H1 (cell line): ENCODE measurements at regions not wholly inside any gene's neighbourhood (a gene's known extent, or its start where the extent isn't known, plus 50 kb on each side); places are given as distances from the start of the nearest gene placed in this dataset.

Experiments
- CTCF ChIA-PET: fragments of 300-600 bp; sonication (Branson Sonifier 250); formaldehyde crosslinking; loops from one replicate; lab custom pipeline; 2021; ENCODE audit not compliant: partially characterized antibody; lab: Charles Lee
- POLR2A ChIA-PET: fragments of 300-600 bp; sonication (Branson Sonifier 250); formaldehyde crosslinking; loops from one replicate; lab custom pipeline; 2021; ENCODE audit warnings: inconsistent platforms; ENCODE audit not compliant: partially characterized antibody; lab: Charles Lee
- DNase-seq, 2 experiments: peaks; one replicate each; pipeline versions ENCODE4 v3.0.0 to v3.0.0-alpha.2; 2010 to 2022; ENCODE audit warnings: low spot score in 2 of 2, low read depth in 1 of 2, mixed read lengths in 1 of 2
- FAIRE-seq: peaks from 2 replicates; lab custom pipeline; 2011; peaks lifted over from hg19 to GRCh38; lab: Jason Lieb, UNC
- H2AFZ ChIP-seq: 2 replicates; pipeline ENCODE4 v1.8.1; 2012; ENCODE audit warnings: low read length, inconsistent platforms
- H2AK5ac ChIP-seq: 2 replicates; pipeline ENCODE4 v1.6.1; 2013; ENCODE audit warnings: low read depth, low read length
- H2BK120ac ChIP-seq: replicated peaks from 2 replicates; pipeline ENCODE3; 2013; ENCODE audit warnings: low read depth, low read length, inconsistent platforms
- H2BK12ac ChIP-seq: 2 replicates; pipeline ENCODE4 v1.6.1; 2013; ENCODE audit warnings: low read depth, low read length
- H2BK15ac ChIP-seq: 2 replicates; pipeline ENCODE4 v1.6.1; 2013; ENCODE audit warnings: low read length
- H2BK20ac ChIP-seq: 2 replicates; pipeline ENCODE4 v1.6.1; 2013; ENCODE audit warnings: low read length
- H2BK5ac ChIP-seq: 2 replicates; pipeline ENCODE4 v1.6.1; 2013; ENCODE audit warnings: low read depth, low read length
- H3K14ac ChIP-seq: 2 replicates; pipeline ENCODE4 v1.6.1; 2013; ENCODE audit warnings: inconsistent platforms; ENCODE audit not compliant: insufficient read length
- H3K18ac ChIP-seq: 2 replicates; pipeline ENCODE4 v1.6.1; 2013; ENCODE audit warnings: low read length; ENCODE audit errors: extremely low read depth
- H3K23ac ChIP-seq: 2 replicates; pipeline ENCODE4 v1.6.1; 2013; ENCODE audit warnings: inconsistent platforms; ENCODE audit not compliant: insufficient read length
- H3K23me2 ChIP-seq: 2 replicates; pipeline ENCODE4 v1.6.1; 2013; ENCODE audit warnings: low read depth, low read length
- H3K27ac ChIP-seq: 2 replicates; pipeline ENCODE4 v1.6.1; 2011; ENCODE audit warnings: low read depth, low read length, inconsistent platforms
- H3K27me3 ChIP-seq, 4 experiments: replicated peaks in 1 of 4; 1 replicate in 1 of 4; 2 replicates in 3 of 4; pipeline versions ENCODE4 v1.6.1 to v1.8.1; 2011 to 2013; ENCODE audit warnings: low read length in 3 of 4, mild to moderate bottlenecking in 3 of 4, inconsistent platforms in 2 of 4, mixed read lengths in 2 of 4, moderate library complexity in 1 of 4; ENCODE audit not compliant: control insufficient read depth in 3 of 4, insufficient read depth in 3 of 4; ENCODE audit errors: extremely low read depth in 1 of 4
- H3K36me3 ChIP-seq, 4 experiments: 2 replicates each; pipeline versions ENCODE4 v1.6.1 to v1.8.1; 2011 to 2013; ENCODE audit warnings: mild to moderate bottlenecking in 4 of 4, low read length in 3 of 4, moderate library complexity in 2 of 4, control low read depth in 1 of 4, inconsistent platforms in 1 of 4; ENCODE audit not compliant: insufficient read depth in 4 of 4, control insufficient read depth in 2 of 4
- H3K4ac ChIP-seq: replicated peaks from 2 replicates; pipeline ENCODE3; 2013; ENCODE audit warnings: low read length, low read depth, mixed read lengths, inconsistent platforms; ENCODE audit not compliant: insufficient read length
- H3K4me1 ChIP-seq, 4 experiments: replicated peaks in 1 of 4; 1 replicate in 1 of 4; 2 replicates in 3 of 4; pipeline versions ENCODE4 v1.6.1 to v1.8.1; 2011 to 2013; ENCODE audit warnings: low read length in 3 of 4, inconsistent platforms in 2 of 4, mixed read lengths in 1 of 4; ENCODE audit not compliant: insufficient read depth in 4 of 4, control insufficient read depth in 3 of 4
- H3K4me2 ChIP-seq, 2 experiments: 2 replicates each; pipeline versions ENCODE4 v1.6.1 to v1.8.1; 2011 to 2013; ENCODE audit warnings: low read depth in 2 of 2, low read length in 2 of 2, control low read depth in 1 of 2, inconsistent platforms in 1 of 2, mild to moderate bottlenecking in 1 of 2; ENCODE audit not compliant: insufficient read depth in 1 of 2
- H3K4me3 ChIP-seq, 4 experiments: fragments of 200-600, 300-600 bp in 1 of 4; sonication (generic), shearing (Covaris generic), sonication (Bioruptor Twin) in 1 of 4; 2 replicates each; pipeline versions ENCODE4 v1.5.1 to v1.8.1; 2011 to 2016; ENCODE audit warnings: low read length in 4 of 4, low read depth in 3 of 4, control low read depth in 2 of 4, inconsistent platforms in 2 of 4, mild to moderate bottlenecking in 2 of 4, mixed read lengths in 1 of 4, moderate library complexity in 1 of 4; ENCODE audit not compliant: insufficient read depth in 2 of 4; ENCODE audit errors: extremely low read depth in 1 of 4
- H3K56ac ChIP-seq: replicated peaks from 2 replicates; pipeline ENCODE3; 2013; ENCODE audit warnings: low read depth, mild to moderate bottlenecking, mixed read lengths, low read length, inconsistent platforms; ENCODE audit not compliant: insufficient read length
- H3K79me1 ChIP-seq: 2 replicates; pipeline ENCODE4 v1.6.1; 2013; ENCODE audit warnings: low read depth, low read length, control low read depth
- H3K79me2 ChIP-seq, 2 experiments: 2 replicates each; pipeline versions ENCODE4 v1.6.1 to v1.8.1; 2012 to 2013; ENCODE audit warnings: low read length in 2 of 2, mild to moderate bottlenecking in 2 of 2, inconsistent platforms in 1 of 2; ENCODE audit not compliant: insufficient read depth in 2 of 2, control insufficient read depth in 1 of 2
- H3K9ac ChIP-seq, 4 experiments: replicated peaks in 1 of 4; 1 replicate in 1 of 4; 2 replicates in 3 of 4; pipeline versions ENCODE4 v1.6.1 to v1.8.1; 2011 to 2013; ENCODE audit warnings: low read depth in 3 of 4, low read length in 3 of 4, control low read depth in 2 of 4, mild to moderate bottlenecking in 2 of 4, moderate library complexity in 2 of 4, inconsistent platforms in 1 of 4; ENCODE audit errors: extremely low read depth in 1 of 4
- H3K9me3 ChIP-seq, 2 experiments: 2 replicates each; pipeline versions ENCODE4 v1.6.1 to v1.8.1; 2012 to 2013; ENCODE audit warnings: mild to moderate bottlenecking in 2 of 2, moderate library complexity in 2 of 2, control low read depth in 1 of 2, inconsistent platforms in 1 of 2, low read depth in 1 of 2, low read length in 1 of 2, mixed read lengths in 1 of 2; ENCODE audit not compliant: insufficient read depth in 2 of 2
- H4K20me1 ChIP-seq, 2 experiments: replicated peaks in 1 of 2; 2 replicates each; pipeline versions ENCODE3 to v1.8.1; 2011 to 2013; ENCODE audit warnings: inconsistent platforms in 2 of 2, low read length in 2 of 2, mild to moderate bottlenecking in 1 of 2; ENCODE audit not compliant: insufficient read depth in 2 of 2, control insufficient read depth in 1 of 2
- H4K5ac ChIP-seq: 2 replicates; pipeline ENCODE4 v1.6.1; 2013; ENCODE audit warnings: low read length, low read depth, mixed read lengths, inconsistent platforms; ENCODE audit not compliant: insufficient read length
- H4K8ac ChIP-seq: 2 replicates; pipeline ENCODE4 v1.8.0; 2013; ENCODE audit warnings: mild to moderate bottlenecking, moderate library complexity, low read length, inconsistent platforms; ENCODE audit not compliant: insufficient read depth; ENCODE audit errors: extremely low read depth
- H4K91ac ChIP-seq: replicated peaks from 2 replicates; pipeline ENCODE3; 2013; ENCODE audit warnings: low read length, mixed read lengths, inconsistent platforms; ENCODE audit not compliant: insufficient read length
- CTBP2 ChIP-seq: IDR thresholded peaks from 2 replicates; pipeline ENCODE4 v1.7.0; 2011; ENCODE audit warnings: borderline replicate concordance, mild to moderate bottlenecking, moderate library complexity, mixed read lengths, low read length; ENCODE audit not compliant: insufficient read depth, insufficient read length
- EGR1 ChIP-seq: IDR thresholded peaks from 2 replicates; pipeline ENCODE4 v1.6.1; 2011; ENCODE audit warnings: low read depth, low read length, borderline replicate concordance
- GABPA ChIP-seq: IDR thresholded peaks from 2 replicates; pipeline ENCODE4 v1.6.1; 2011; ENCODE audit warnings: mild to moderate bottlenecking, low read length, moderate library complexity, borderline replicate concordance; ENCODE audit not compliant: insufficient read depth
- JUN ChIP-seq: IDR thresholded peaks from 2 replicates; pipeline ENCODE4 v1.6.1; 2011; ENCODE audit warnings: low read depth, mild to moderate bottlenecking, improper control_type of control experiment, low read length
- KDM5A ChIP-seq: fragments of 200-600 bp; IDR thresholded peaks from 2 replicates; pipeline ENCODE4 v1.7.1; 2012; ENCODE audit warnings: mild to moderate bottlenecking, low read length, inconsistent platforms, mixed read lengths
- MAFK ChIP-seq: IDR thresholded peaks from 2 replicates; pipeline ENCODE4 v1.6.1; 2012; ENCODE audit warnings: low read depth, mild to moderate bottlenecking, improper control_type of control experiment, low read length
- PHF8 ChIP-seq: fragments of 200-600 bp; sonication (generic); conservative IDR thresholded peaks from 2 replicates; pipeline ENCODE4 v1.7.1; 2012; ENCODE audit warnings: low read depth, mild to moderate bottlenecking, inconsistent platforms, low read length, moderate library complexity
- POU5F1 ChIP-seq: IDR thresholded peaks from 2 replicates; pipeline ENCODE4 v1.6.1; 2011; ENCODE audit warnings: low read depth, mild to moderate bottlenecking, low read length, moderate library complexity
- SIRT6 ChIP-seq: IDR thresholded peaks from one replicate; pipeline ENCODE4 v1.7.1; 2012; ENCODE audit warnings: low read length, inconsistent platforms
- SRF ChIP-seq: IDR thresholded peaks from 2 replicates; pipeline ENCODE4 v1.6.1; 2011; ENCODE audit warnings: mild to moderate bottlenecking, low read depth, low read length, moderate library complexity
- WGBS, 2 experiments: shearing (Covaris generic) in 1 of 2; methylation state at CpG; one replicate each; pipeline versions ENCODE4 v1.1.6 to v1.1.7; 2013 to 2015; ENCODE audit warnings: low lambda C conversion rate in 2 of 2, mixed read lengths in 2 of 2, inconsistent platforms in 1 of 2, low coverage in 1 of 2, missing lambda C conversion rate in 1 of 2; ENCODE audit not compliant: insufficient replicate concordance in 2 of 2, insufficient coverage in 1 of 2, insufficient read length in 1 of 2; ENCODE audit errors: extremely low coverage in 1 of 2, missing lambda C conversion rate in 1 of 2; 5-methylcytosine and 5-hydroxymethylcytosine counted together

DNA sequence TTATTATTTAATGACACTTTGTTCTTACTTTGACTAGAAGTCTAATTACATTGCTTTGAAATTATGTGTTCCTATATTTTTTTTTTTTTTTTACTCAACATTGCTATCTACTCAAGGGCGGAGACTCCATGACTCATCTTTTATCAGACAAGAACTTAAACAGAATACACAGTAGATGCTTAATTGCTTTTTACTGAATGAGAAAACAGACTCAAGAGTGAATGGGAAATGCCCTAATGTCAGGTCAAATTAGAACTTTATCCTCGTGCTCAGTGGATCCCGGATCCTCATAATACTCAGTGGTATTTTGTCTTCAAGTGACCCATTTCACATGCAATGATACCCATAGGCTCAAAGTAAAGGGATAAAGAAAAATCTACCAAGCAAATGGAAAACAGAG lies 954.5 kb upstream of the IGFBP7 start:
- H2BK120ac ChIP-seq = no peak overlapping the region
- H2BK15ac ChIP-seq = no peak overlapping the region
- H2AK5ac ChIP-seq = no peak overlapping the region
- no peak overlapping the region for H4K8ac ChIP-seq
- H3K4me3 ChIP-seq = no peak overlapping the region
- no peaks in the 10 kb centered on the region for H3K9me3 ChIP-seq
- no peak overlapping the region for H3K27ac ChIP-seq
- no peak overlapping the region for H2BK12ac ChIP-seq
- 100% methylated on average over 3 of the region's 3 CpGs; no CpG with 5 or more reads in 1 of the 2 experiments for whole genome bisulfite sequencing, 2 experiments
- FAIRE-seq (no peak), DNase-seq (no peak)
- no peak overlapping the region for H3K14ac ChIP-seq
- H4K5ac ChIP-seq = no peak overlapping the region
- no peak overlapping the region for H2BK20ac ChIP-seq
- no peak overlapping the region for H4K91ac ChIP-seq
- H3K36me3 ChIP-seq = no peaks in the 10 kb centered on the region
- H3K9ac ChIP-seq = no peak overlapping the region
- ChIA-PET POLR2A (no interaction called here), CTCF (interaction anchor here (0.6 kb wide), 1 partner anchor 660 kb away, joined by 3 read pairs; no protein-coding TSS in a partner anchor)
- no peaks in the 10 kb centered on the region for H3K79me2 ChIP-seq
- no peaks in the 10 kb centered on the region for H3K4me1 ChIP-seq
- no peak for TF ChIP-seq KDM5A
- no peak for TF ChIP-seq JUN
- no peak for TF ChIP-seq MAFK
- TF ChIP-seq SRF = no peak
- TF ChIP-seq SIRT6 = no peak
- TF ChIP-seq POU5F1 = no peak
- TF ChIP-seq GABPA = no peak
- no peak for TF ChIP-seq CTBP2
- no peak for TF ChIP-seq EGR1
- TF ChIP-seq PHF8 = no peak
- H3K56ac ChIP-seq = no peak overlapping the region
- H3K4ac ChIP-seq = no peak overlapping the region
- H4K20me1 ChIP-seq = no peaks in the 10 kb centered on the region
- H2BK5ac ChIP-seq = no peak overlapping the region
- H3K18ac ChIP-seq = no peak overlapping the region
- no peaks in the 10 kb centered on the region for H3K23me2 ChIP-seq
- no peaks in the 10 kb centered on the region for H3K79me1 ChIP-seq
- H3K23ac ChIP-seq = no peak overlapping the region
- no peak overlapping the region; the same call in 1 of the 2 replicates for H2AFZ ChIP-seq
- H3K27me3 ChIP-seq = no peaks in the 10 kb centered on the region
- H3K4me2 ChIP-seq = no peak overlapping the region
